ENCODE measurements at regions not wholly inside any gene's neighbourhood (a gene's known extent, or its start where the extent isn't known, plus 50 kb on each side); places are given as distances from the start of the nearest gene placed in this dataset.

- DNase-seq: no peak
These were observed 247.7 kb upstream of the PPP2R2D start for GRCh38 chr10:131653140-131653539.

- DNase-seq: no peak
These were observed 247.0 kb upstream of the PPP2R2D start for GRCh38 chr10:131653554-131654470.

GRCh38 chr10:131654471-131655087 lies 246.2 kb upstream of the PPP2R2D start:
- DNase-seq: no peak

- no peak for DNase-seq
These were observed 245.5 kb upstream of the PPP2R2D start for GRCh38 chr10:131655101-131655849.

GRCh38 chr10:131656009-131656408 lies 244.8 kb upstream of the PPP2R2D start:
- DNase-seq: no peak

GRCh38 chr10:131656431-131656841 lies 244.4 kb upstream of the PPP2R2D start:
- no peak for DNase-seq

GRCh38 chr10:131657318-131657984 lies 243.4 kb upstream of the PPP2R2D start:
- DNase-seq: no peak

GRCh38 chr10:131657985-131658330 lies 242.8 kb upstream of the PPP2R2D start:
- no peak for DNase-seq

GRCh38 chr10:131658476-131659110 lies 242.2 kb upstream of the PPP2R2D start:
- DNase-seq: no peak

GRCh38 chr10:131660427-131660826 lies 240.4 kb upstream of the PPP2R2D start:
- DNase-seq: no peak

- no peak for DNase-seq
These were observed 238.0 kb upstream of the PPP2R2D start for GRCh38 chr10:131662851-131663250.

GRCh38 chr10:131663351-131663750 lies 237.5 kb upstream of the PPP2R2D start:
- no peak for DNase-seq

- DNase-seq: no peak
These were observed 234.7 kb upstream of the PPP2R2D start for GRCh38 chr10:131666091-131666490.

GRCh38 chr10:131667047-131667446 lies 233.8 kb upstream of the PPP2R2D start:
- no peak for DNase-seq

GRCh38 chr10:131667561-131667960 lies 233.2 kb upstream of the PPP2R2D start:
- DNase-seq: no peak

GRCh38 chr10:131668903-131669302 lies 231.9 kb upstream of the PPP2R2D start:
- no peak for DNase-seq

- no peak for DNase-seq
These were observed 231.0 kb upstream of the PPP2R2D start for GRCh38 chr10:131669838-131670237.

- DNase-seq: no peak
These were observed 230.5 kb upstream of the PPP2R2D start for GRCh38 chr10:131670341-131670740.

- no peak for DNase-seq
These were observed 227.4 kb upstream of the PPP2R2D start for GRCh38 chr10:131673396-131673795.

GRCh38 chr10:131674130-131674529 lies 226.7 kb upstream of the PPP2R2D start:
- DNase-seq: no peak

- DNase-seq: no peak
These were observed 225.7 kb upstream of the PPP2R2D start for GRCh38 chr10:131675104-131675503.

GRCh38 chr10:131676046-131676799 lies 224.6 kb upstream of the PPP2R2D start:
- DNase-seq: no peak
